A673 (cell line): ENCODE measurements at regions not wholly inside any gene's neighbourhood (a gene's known extent, or its start where the extent isn't known, plus 50 kb on each side); places are given as distances from the start of the nearest gene placed in this dataset.
"Not testable (repeated sequence)": the region's sequence is repeated elsewhere in the genome, so short reads cannot be mapped to it uniquely, and the experiment has no call there.

Source experiments
- BruUV-seq: library from RNA; stranded (reverse); fragments of 400-500 nt; replicated peaks from 2 replicates; lab custom pipeline; 2021; lab: Mats Ljungman, UMichigan
- CTCF ChIA-PET: fragments of 300-600 bp; sonication (Branson Sonifier 250); formaldehyde crosslinking; loops from one replicate; lab custom pipeline; 2022; ENCODE audit warnings: antibody characterized with exemption; lab: Charles Lee
- POLR2A ChIA-PET: fragments of 300-600 bp; sonication (Branson Sonifier 250); formaldehyde crosslinking; loops from one replicate; lab custom pipeline; 2022; ENCODE audit warnings: antibody characterized with exemption; ENCODE audit not compliant: low non-redundant PET; lab: Charles Lee
- DNase-seq: peaks from one replicate; pipeline ENCODE4 v3.0.0-alpha.2; 2015; ENCODE audit warnings: low spot score
- H3K27ac ChIP-seq: fragments of 200-600 bp; sonication (generic); 2 replicates; pipeline ENCODE4 v1.5.1; 2016; ENCODE audit warnings: mixed run types, low read depth, mild to moderate bottlenecking, mixed read lengths, antibody characterized with exemption, low read length; ENCODE audit not compliant: poor library complexity, severe bottlenecking
- H3K27me3 ChIP-seq: fragments of 200-600 bp; sonication (generic); replicated peaks from 2 replicates; pipeline ENCODE4 v1.6.1; 2017; ENCODE audit warnings: mixed run types, low read depth, mild to moderate bottlenecking, mixed read lengths, antibody characterized with exemption, low read length; ENCODE audit not compliant: insufficient read depth, poor library complexity
- H3K36me3 ChIP-seq: fragments of 200-600 bp; sonication (generic); 2 replicates; pipeline ENCODE4 v1.6.1; 2016; ENCODE audit warnings: mixed run types, mild to moderate bottlenecking, mixed read lengths, antibody characterized with exemption, low read length; ENCODE audit not compliant: insufficient read depth, poor library complexity, severe bottlenecking
- H3K4me1 ChIP-seq: fragments of 200-600 bp; sonication (generic); 2 replicates; pipeline ENCODE4 v1.6.1; 2017; ENCODE audit warnings: mixed run types, mild to moderate bottlenecking, mixed read lengths, antibody characterized with exemption, low read length; ENCODE audit not compliant: insufficient read depth, poor library complexity, severe bottlenecking
- H3K4me3 ChIP-seq: fragments of 200-600 bp; sonication (generic); 2 replicates; pipeline ENCODE4 v1.5.1; 2016; ENCODE audit warnings: low read depth, mixed run types, mild to moderate bottlenecking, mixed read lengths, low read length; ENCODE audit not compliant: poor library complexity, severe bottlenecking
- H3K9me3 ChIP-seq: fragments of 200-600 bp; sonication (generic); 2 replicates; pipeline ENCODE4 v1.6.1; 2016; ENCODE audit warnings: mixed run types, low read depth, mild to moderate bottlenecking, mixed read lengths, antibody characterized with exemption, low read length; ENCODE audit not compliant: poor library complexity, severe bottlenecking
- CTCF ChIP-seq: fragments of 300-800, 200-600 bp; sonication (generic); conservative IDR thresholded peaks from 2 replicates; pipeline ENCODE4 v1.5.1; 2017; ENCODE audit warnings: low read depth, mild to moderate bottlenecking, antibody characterized with exemption, low read length, moderate library complexity, mixed read lengths
- EZH2 ChIP-seq: fragments of 200-600 bp; sonication (generic); IDR thresholded peaks from 2 replicates; pipeline ENCODE4 v1.6.1; 2017; ENCODE audit warnings: borderline replicate concordance, low read depth, mild to moderate bottlenecking, mixed read lengths, antibody characterized with exemption, low read length; ENCODE audit not compliant: poor library complexity, severe bottlenecking
- intact Hi-C: fragments of 100-400 bp; cut with micrococcal nuclease; formaldehyde crosslinking; loops from one replicate; pipeline ENCODE4 v1.10.0; 2022; ENCODE audit not compliant: unreplicated experiment

GRCh38 chr5:28397502-28397941, 1359.1 kb upstream of the CDH9 start:
- ChIA-PET POLR2A (no interaction called here), CTCF (no interaction called here)
- intact Hi-C loops = no loop called here
- no peaks in the 10 kb centered on the region for H3K27me3 ChIP-seq
- peaks cover 12% of the 10 kb centered on the region for H3K4me1 ChIP-seq
- TF ChIP-seq EZH2 (no peak), CTCF (no peak)
- no TSS peak for BruUV-seq
- no peak overlapping the region for H3K4me3 ChIP-seq
- H3K36me3 ChIP-seq = no peaks in the 10 kb centered on the region
- H3K27ac ChIP-seq = no peak overlapping the region
- H3K9me3 ChIP-seq = no peaks in the 10 kb centered on the region
- peak; percentile 77 for DNase-seq

GRCh38 chr5:28391277-28391676, 1352.9 kb upstream of the CDH9 start:
- BruUV-seq = no TSS peak

GRCh38 chr5:28390341-28390740, 1352.0 kb upstream of the CDH9 start:
- Histone ChIP-seq H3K27ac (no peak overlapping the region), H3K9me3 (no peaks in the 10 kb centered on the region), H3K36me3 (no peaks in the 10 kb centered on the region), H3K27me3 (no peaks in the 10 kb centered on the region), H3K4me3 (no peak overlapping the region), H3K4me1 (no peaks in the 10 kb centered on the region)
- POLR2A ChIA-PET = no interaction called here
- intact Hi-C loops = no loop called here
- DNase-seq = no peak
- CTCF ChIA-PET = no interaction called here
- BruUV-seq = no TSS peak
- TF ChIP-seq EZH2 = no peak
- TF ChIP-seq CTCF = no peak

More at GRCh38 chr5:28391277-28391676, 1352.9 kb upstream of the CDH9 start:
- no peaks in the 10 kb centered on the region for H3K27me3 ChIP-seq
- TF ChIP-seq CTCF (no peak), EZH2 (no peak)
- no peak overlapping the region for H3K4me3 ChIP-seq
- ChIA-PET POLR2A (no interaction called here), CTCF (no interaction called here)
- H3K27ac ChIP-seq = no peak overlapping the region
- H3K4me1 ChIP-seq = no peaks in the 10 kb centered on the region
- intact Hi-C loops = no loop called here
- no peaks in the 10 kb centered on the region for H3K36me3 ChIP-seq
- no peaks in the 10 kb centered on the region for H3K9me3 ChIP-seq
- no peak for DNase-seq

- POLR2A ChIA-PET = not testable (repeated sequence)
Measured at GRCh38 chr5:28389727-28390126, 1351.3 kb upstream of the CDH9 start.

More at GRCh38 chr5:28389727-28390126, 1351.3 kb upstream of the CDH9 start:
- intact Hi-C loops, H3K27me3 ChIP-seq, H3K9me3 ChIP-seq, BruUV-seq, H3K4me3 ChIP-seq, H3K4me1 ChIP-seq, CTCF ChIA-PET, H3K27ac ChIP-seq, H3K36me3 ChIP-seq, DNase-seq: not testable (repeated sequence)
